Esophagus muscularis mucosa (tissue), 4 donors: ENCODE measurements at regions not wholly inside any gene's neighbourhood (a gene's known extent, or its start where the extent isn't known, plus 50 kb on each side); places are given as distances from the start of the nearest gene placed in this dataset.
"Not testable (repeated sequence)": the region's sequence is repeated elsewhere in the genome, so short reads cannot be mapped to it uniquely, and the experiment has no call there.

Source experiments
- DNase-seq: peaks from one replicate; pipeline ENCODE4 v3.0.0-alpha.2; 2017; ENCODE audit errors: extremely low spot score
- H3K27ac ChIP-seq, 4 donors: fragments of 200-600 bp; sonication (generic); replicated peaks in 1 of 4; 1 replicate in 3 of 4; 2 replicates in 1 of 4; pipeline ENCODE4 v1.5.1; 2016 to 2019; ENCODE audit warnings: mild to moderate bottlenecking in 1 of 4
- H3K27me3 ChIP-seq, 4 donors: fragments of 200-600 bp; sonication (generic); one replicate each; pipeline versions ENCODE4 v1.5.1 to v1.6.0; 2016 to 2019
- H3K36me3 ChIP-seq, 4 donors: fragments of 200-600 bp; sonication (generic); one replicate each; pipeline ENCODE4 v1.5.1; 2016 to 2019
- H3K4me1 ChIP-seq, 4 donors: fragments of 200-600 bp; sonication (generic); one replicate each; pipeline ENCODE4 v1.5.1; 2016 to 2019
- H3K4me3 ChIP-seq, 4 donors: fragments of 200-600 bp; sonication (generic); 1 replicate in 2 of 4; 2 replicates in 2 of 4; pipeline ENCODE4 v1.5.1; 2016 to 2019; ENCODE audit warnings: mild to moderate bottlenecking in 4 of 4, moderate library complexity in 1 of 4
- H3K9me3 ChIP-seq, 4 donors: fragments of 200-600 bp; sonication (generic); 1 replicate in 3 of 4; 2 replicates in 1 of 4; pipeline ENCODE4 v1.5.1; 2016 to 2019
- EP300 ChIP-seq: sonication (generic); formaldehyde crosslinking; IDR thresholded peaks from one replicate; pipeline ENCODE4 v1.6.1; 2017; ENCODE audit warnings: antibody characterized with exemption
- POLR2A ChIP-seq: fragments of 450-650 bp; IDR thresholded peaks from one replicate; pipeline ENCODE4 v1.6.1; 2017; ENCODE audit warnings: antibody characterized with exemption, moderate library complexity, mild to moderate bottlenecking, low read depth
- POLR2AphosphoS5 ChIP-seq, 2 donors: sonication (generic); formaldehyde crosslinking; IDR thresholded peaks; one replicate each; pipeline ENCODE4 v1.6.1; 2017; ENCODE audit warnings: antibody characterized with exemption in 2 of 2
- WGBS: methylation state at CpG from one replicate; pipeline ENCODE4 v1.1.5; 2018; 5-methylcytosine and 5-hydroxymethylcytosine counted together
- intact Hi-C: fragments of 100-400 bp; cut with DNase I; formaldehyde crosslinking; loops from one replicate; pipeline ENCODE4 v1.15.1; 2023
- TF ChIP-seq, protein P1 (sequence below), 3 experiments: fragments of 200-600 bp in 2 of 3; fragments of 450-650 bp in 1 of 3; sonication (generic) in 2 of 3; IDR thresholded peaks; one replicate each; pipeline ENCODE4 v1.5.1; 2017 to 2019; ENCODE audit warnings: antibody characterized with exemption in 3 of 3, mild to moderate bottlenecking in 2 of 3, moderate library complexity in 1 of 3

DNA sequence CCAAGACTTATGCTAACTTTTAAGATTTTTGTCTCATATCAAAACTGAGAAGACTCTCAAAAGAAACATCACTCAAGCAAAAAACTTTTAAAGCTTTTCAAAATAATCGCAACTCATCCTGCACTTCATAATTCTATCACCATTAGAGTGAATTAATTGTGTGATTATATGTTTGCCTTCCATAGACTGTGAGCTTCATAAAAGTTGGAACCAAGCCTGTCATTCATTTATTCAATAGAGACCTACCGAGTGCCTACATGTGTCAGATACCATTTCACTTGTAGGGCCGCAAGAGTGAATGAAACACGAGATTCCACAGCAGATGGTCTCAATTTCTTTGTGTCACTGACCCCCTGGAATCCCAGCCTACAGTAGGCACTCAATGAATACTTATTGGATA, 106.4 kb downstream of the RHOU start:
- no peak overlapping the region for H3K27ac ChIP-seq
- peaks cover 0 to 5% (median 0%) of the 10 kb centered on the region in 4 donors for H3K9me3 ChIP-seq
- H3K27me3 ChIP-seq, result no peaks in the 10 kb centered on the region
- no peak for DNase-seq
- H3K4me3 ChIP-seq, result no peak overlapping the region
- intact Hi-C loops, result no loop called here
- H3K4me1 ChIP-seq, result peaks cover 9 to 17% (median 15%) of the 10 kb centered on the region in 4 donors
- H3K36me3 ChIP-seq, result no peaks in the 10 kb centered on the region
- whole genome bisulfite sequencing, result 77% methylated on average over 4 of the region's 4 CpGs
- TF ChIP-seq, protein P1, sequence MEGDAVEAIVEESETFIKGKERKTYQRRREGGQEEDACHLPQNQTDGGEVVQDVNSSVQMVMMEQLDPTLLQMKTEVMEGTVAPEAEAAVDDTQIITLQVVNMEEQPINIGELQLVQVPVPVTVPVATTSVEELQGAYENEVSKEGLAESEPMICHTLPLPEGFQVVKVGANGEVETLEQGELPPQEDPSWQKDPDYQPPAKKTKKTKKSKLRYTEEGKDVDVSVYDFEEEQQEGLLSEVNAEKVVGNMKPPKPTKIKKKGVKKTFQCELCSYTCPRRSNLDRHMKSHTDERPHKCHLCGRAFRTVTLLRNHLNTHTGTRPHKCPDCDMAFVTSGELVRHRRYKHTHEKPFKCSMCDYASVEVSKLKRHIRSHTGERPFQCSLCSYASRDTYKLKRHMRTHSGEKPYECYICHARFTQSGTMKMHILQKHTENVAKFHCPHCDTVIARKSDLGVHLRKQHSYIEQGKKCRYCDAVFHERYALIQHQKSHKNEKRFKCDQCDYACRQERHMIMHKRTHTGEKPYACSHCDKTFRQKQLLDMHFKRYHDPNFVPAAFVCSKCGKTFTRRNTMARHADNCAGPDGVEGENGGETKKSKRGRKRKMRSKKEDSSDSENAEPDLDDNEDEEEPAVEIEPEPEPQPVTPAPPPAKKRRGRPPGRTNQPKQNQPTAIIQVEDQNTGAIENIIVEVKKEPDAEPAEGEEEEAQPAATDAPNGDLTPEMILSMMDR (IDR thresholded peaks at IDR 0.05), result no peak
- TF ChIP-seq EP300 (no peak), POLR2A (no peak), POLR2AphosphoS5 (IDR thresholded peaks at IDR 0.05) (no peak)

DNA sequence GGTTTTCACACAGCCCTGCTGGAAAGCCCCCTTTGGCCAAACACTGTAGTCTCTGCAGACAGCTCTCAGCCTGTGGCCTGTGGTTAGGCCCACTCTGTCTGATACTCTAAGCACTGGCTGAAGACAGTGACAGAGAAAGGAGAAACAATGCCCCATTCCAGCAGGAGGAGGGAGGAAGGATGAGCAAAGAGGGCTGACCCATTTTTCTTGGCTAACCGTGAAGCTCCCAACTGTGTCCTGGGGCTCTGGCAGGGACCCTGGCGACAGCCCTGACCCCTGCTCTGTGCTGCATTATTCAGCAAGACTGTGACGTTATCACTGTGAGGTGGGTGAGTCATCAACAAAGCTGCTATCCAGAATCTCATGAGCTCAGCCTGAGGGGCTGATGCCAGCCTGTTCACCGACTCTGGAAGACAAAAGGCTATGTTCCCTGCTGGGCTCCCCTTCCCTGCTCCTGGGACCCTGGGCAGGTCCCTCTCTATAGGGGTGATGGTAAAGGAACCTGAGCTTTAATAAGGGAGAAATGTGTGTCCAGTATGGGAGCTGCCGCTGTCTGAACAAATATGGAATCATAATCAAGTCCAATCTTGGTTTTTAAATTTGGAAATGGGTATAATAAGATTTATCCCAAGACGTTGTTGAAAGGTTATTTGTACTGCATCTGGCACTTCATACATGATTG, 107.0 kb downstream of the RHOU start:
- Histone ChIP-seq H3K27ac (no peak overlapping the region), H3K4me3 (no peak overlapping the region), H3K4me1 (peaks cover 9 to 17% (median 15%) of the 10 kb centered on the region in 4 donors), H3K27me3 (no peaks in the 10 kb centered on the region), H3K36me3 (no peaks in the 10 kb centered on the region), H3K9me3 (peaks cover 0 to 5% (median 0%) of the 10 kb centered on the region in 4 donors)
- TF ChIP-seq EP300 (no peak), POLR2A (no peak), POLR2AphosphoS5 (IDR thresholded peaks at IDR 0.05) (no peak)
- TF ChIP-seq, protein P1 (IDR thresholded peaks at IDR 0.05), result no peak
- WGBS, result 62% methylated on average over 4 of the region's 6 CpGs
- intact Hi-C loops, result no loop called here
- DNase-seq, result peak; percentile 88

DNA sequence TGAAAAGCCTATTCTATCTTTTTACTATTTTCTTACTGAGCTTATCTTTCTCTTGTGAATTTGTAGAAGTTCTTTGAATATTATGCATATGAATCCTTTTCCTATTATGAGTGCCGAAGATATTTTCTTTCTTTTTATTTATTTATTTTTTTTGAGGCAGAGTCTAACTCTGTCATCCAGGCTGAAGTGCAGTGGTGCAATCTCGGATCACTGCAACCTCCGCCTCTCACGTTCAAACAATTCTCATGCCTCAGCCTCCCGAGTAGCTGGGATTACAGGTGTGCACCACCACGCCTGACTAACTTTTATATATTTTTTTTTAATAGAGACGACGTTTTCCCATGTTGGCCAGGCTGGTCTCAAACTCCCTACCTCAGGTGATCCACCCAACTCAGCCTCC, 109.8 kb downstream of the RHOU start:
- Histone ChIP-seq H3K27ac (no peak overlapping the region), H3K36me3 (no peaks in the 10 kb centered on the region), H3K27me3 (no peaks in the 10 kb centered on the region), H3K4me3 (no peak overlapping the region), H3K9me3 (peaks cover 0 to 5% (median 0%) of the 10 kb centered on the region in 4 donors), H3K4me1 (peaks cover 0 to 6% (median 0%) of the 10 kb centered on the region in 4 donors)
- TF ChIP-seq POLR2AphosphoS5 (IDR thresholded peaks at IDR 0.05) (no peak), POLR2A (no peak), EP300 (no peak)
- TF ChIP-seq, protein P1 (IDR thresholded peaks at IDR 0.05), result no peak
- WGBS, result 97% methylated on average over 8 of the region's 8 CpGs
- intact Hi-C loops, result no loop called here
- no peak for DNase-seq

DNA sequence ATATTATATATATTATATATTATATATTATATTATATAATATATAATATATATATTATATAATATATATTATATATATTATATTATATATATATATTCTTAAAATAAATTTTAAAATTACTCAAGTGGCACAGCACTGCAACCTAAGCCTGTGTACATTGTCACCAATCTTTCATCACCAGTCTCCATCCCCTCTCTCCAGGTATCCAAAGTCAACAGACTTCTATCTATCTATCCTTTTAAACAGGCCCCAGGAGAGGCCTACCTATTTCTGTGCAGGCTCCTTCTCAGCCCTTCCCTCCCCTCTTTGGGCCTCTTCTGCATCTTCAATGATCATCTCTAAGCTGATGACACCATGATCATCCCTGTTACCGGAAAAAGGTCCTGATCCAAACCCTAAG, 111.7 kb downstream of the RHOU start:
- DNase-seq, result peak; percentile 60
- Histone ChIP-seq H3K27me3 (no peaks in the 10 kb centered on the region), H3K4me3 (no peak overlapping the region), H3K4me1 (peaks cover 0 to 6% (median 0%) of the 10 kb centered on the region in 4 donors), H3K36me3 (no peaks in the 10 kb centered on the region), H3K27ac (no peak overlapping the region), H3K9me3 (peaks cover 0 to 5% (median 0%) of the 10 kb centered on the region in 4 donors)
- TF ChIP-seq EP300 (no peak), POLR2AphosphoS5 (IDR thresholded peaks at IDR 0.05) (no peak), POLR2A (no peak)
- TF ChIP-seq, protein P1 (IDR thresholded peaks at IDR 0.05), result no peak
- 100% methylated on average over 1 of the region's 1 CpG for WGBS
- intact Hi-C loops, result no loop called here

DNA sequence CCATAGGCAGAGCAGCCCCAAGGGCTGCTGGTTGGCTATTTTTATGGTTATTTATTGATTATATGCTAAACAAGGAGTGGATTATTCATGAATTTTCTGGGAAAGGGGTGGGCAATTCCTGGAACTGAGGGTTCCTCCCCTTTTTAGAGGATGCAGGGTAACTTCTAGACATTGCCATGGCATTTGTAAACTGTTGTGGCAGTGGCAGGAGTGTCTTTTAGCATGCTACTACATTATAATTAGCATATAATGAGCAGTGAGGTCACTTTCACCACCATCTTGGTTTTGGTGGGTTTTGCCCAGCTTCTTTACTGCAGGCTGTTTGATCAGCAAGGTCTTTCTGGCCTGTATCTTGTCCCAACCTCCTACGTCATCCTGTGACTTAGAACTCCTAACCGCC, 112.2 kb downstream of the RHOU start:
- H3K9me3 ChIP-seq, H3K4me3 ChIP-seq, H3K4me1 ChIP-seq, intact Hi-C loops, H3K27ac ChIP-seq, H3K27me3 ChIP-seq, H3K36me3 ChIP-seq: not testable (repeated sequence)
- 89% methylated on average over 2 of the region's 2 CpGs for WGBS
- peak; percentile 31 for DNase-seq
